ENCODE measurements at regions not wholly inside any gene's neighbourhood (a gene's known extent, or its start where the extent isn't known, plus 50 kb on each side); places are given as distances from the start of the nearest gene placed in this dataset.
A peak's percentile ranks its signal among the peaks of the same experiment; 100 is the strongest.

DNA sequence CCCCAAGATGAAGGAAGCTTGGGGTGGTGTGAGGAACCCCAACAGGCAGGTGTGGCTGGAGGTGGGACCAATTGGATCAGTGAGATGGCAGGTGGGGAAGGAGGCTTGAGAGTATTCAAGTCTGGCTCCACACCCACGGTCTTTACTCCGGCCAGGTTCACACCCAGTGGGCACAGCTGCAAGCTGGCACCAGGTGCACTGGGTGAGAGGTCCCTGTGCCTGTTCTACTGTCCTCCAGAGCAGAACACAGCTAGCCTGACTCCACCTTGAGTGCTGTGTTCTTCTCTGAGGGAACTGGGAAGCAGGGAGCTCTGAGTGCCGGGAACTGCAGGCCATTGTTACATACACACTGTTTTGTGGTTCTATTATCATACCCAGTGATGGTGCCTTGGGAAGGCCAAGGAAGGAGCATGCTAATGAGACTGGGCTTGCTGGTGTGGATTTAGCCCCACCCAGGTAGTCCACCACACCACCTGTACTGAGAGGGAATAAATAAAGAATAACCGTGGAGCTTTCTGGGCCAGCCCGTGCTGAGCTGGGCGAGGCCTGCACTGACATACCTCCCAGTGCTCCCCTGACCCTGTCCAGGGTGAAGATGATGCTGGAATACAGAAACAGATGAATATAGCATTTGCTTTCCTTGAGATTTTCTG, 93.4 kb downstream of the ABHD5 start:
- H3K4me3 ChIP-seq = no peak overlapping the region
- no peaks in the 10 kb centered on the region for H3K27me3 ChIP-seq (ENCODE audit: insufficient read depth)
- H4K20me1 ChIP-seq (replicated peaks; ENCODE audit: insufficient read depth) = no peaks in the 10 kb centered on the region
- no peaks in the 10 kb centered on the region for H3K79me2 ChIP-seq (replicated peaks; ENCODE audit: insufficient read depth)
- no peaks in the 10 kb centered on the region for H3F3A ChIP-seq (replicated peaks; ENCODE audit: low read depth)
- DNase-seq (ENCODE audit: low spot score) (no peak), ATAC-seq (no peak)
- H3K9me2 ChIP-seq (ENCODE audit: insufficient read depth) = no peaks in the 10 kb centered on the region
- TF ChIP-seq, protein P1, sequence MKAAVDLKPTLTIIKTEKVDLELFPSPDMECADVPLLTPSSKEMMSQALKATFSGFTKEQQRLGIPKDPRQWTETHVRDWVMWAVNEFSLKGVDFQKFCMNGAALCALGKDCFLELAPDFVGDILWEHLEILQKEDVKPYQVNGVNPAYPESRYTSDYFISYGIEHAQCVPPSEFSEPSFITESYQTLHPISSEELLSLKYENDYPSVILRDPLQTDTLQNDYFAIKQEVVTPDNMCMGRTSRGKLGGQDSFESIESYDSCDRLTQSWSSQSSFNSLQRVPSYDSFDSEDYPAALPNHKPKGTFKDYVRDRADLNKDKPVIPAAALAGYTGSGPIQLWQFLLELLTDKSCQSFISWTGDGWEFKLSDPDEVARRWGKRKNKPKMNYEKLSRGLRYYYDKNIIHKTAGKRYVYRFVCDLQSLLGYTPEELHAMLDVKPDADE (IDR thresholded peaks at IDR 0.05) = no peak
- TF ChIP-seq, protein P2, sequence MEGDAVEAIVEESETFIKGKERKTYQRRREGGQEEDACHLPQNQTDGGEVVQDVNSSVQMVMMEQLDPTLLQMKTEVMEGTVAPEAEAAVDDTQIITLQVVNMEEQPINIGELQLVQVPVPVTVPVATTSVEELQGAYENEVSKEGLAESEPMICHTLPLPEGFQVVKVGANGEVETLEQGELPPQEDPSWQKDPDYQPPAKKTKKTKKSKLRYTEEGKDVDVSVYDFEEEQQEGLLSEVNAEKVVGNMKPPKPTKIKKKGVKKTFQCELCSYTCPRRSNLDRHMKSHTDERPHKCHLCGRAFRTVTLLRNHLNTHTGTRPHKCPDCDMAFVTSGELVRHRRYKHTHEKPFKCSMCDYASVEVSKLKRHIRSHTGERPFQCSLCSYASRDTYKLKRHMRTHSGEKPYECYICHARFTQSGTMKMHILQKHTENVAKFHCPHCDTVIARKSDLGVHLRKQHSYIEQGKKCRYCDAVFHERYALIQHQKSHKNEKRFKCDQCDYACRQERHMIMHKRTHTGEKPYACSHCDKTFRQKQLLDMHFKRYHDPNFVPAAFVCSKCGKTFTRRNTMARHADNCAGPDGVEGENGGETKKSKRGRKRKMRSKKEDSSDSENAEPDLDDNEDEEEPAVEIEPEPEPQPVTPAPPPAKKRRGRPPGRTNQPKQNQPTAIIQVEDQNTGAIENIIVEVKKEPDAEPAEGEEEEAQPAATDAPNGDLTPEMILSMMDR (conservative IDR thresholded peaks at IDR 0.05; ENCODE audit: low read depth in 2 of 2) = no peak
- TF ChIP-seq EZH2phosphoT487 (IDR thresholded peaks at IDR 0.05; ENCODE audit: unreplicated experiment) (no peak), NANOG (IDR thresholded peaks at IDR 0.05; ENCODE audit: borderline replicate concordance) (no peak), EZH2 (IDR thresholded peaks at IDR 0.05; ENCODE audit: low read depth, unreplicated experiment) (no peak)
- no peak overlapping the region for H3K27ac ChIP-seq (ENCODE audit: low read depth)
- H3K27ac Mint-ChIP-seq = no peak overlapping the region
- no peak overlapping the region for H3K4me3 Mint-ChIP-seq
- H3K36me3 Mint-ChIP-seq (ENCODE audit: low read depth) = no peaks in the 10 kb centered on the region
- no peak overlapping the region for H2AFZ ChIP-seq
- H3K36me3 ChIP-seq (ENCODE audit: insufficient read depth) = no peaks in the 10 kb centered on the region
- H3K4me1 ChIP-seq (ENCODE audit: insufficient read depth) = no peaks in the 10 kb centered on the region
- no peaks in the 10 kb centered on the region; the same call in 2 of the 3 replicates for H3K9me3 Mint-ChIP-seq
- H3K27me3 Mint-ChIP-seq (ENCODE audit: insufficient read depth, low read depth, poor library complexity) = peaks cover 2% of the 10 kb centered on the region
- no peak overlapping the region for H3K4me2 ChIP-seq
- no peaks in the 10 kb centered on the region for H3K4me1 Mint-ChIP-seq

DNA sequence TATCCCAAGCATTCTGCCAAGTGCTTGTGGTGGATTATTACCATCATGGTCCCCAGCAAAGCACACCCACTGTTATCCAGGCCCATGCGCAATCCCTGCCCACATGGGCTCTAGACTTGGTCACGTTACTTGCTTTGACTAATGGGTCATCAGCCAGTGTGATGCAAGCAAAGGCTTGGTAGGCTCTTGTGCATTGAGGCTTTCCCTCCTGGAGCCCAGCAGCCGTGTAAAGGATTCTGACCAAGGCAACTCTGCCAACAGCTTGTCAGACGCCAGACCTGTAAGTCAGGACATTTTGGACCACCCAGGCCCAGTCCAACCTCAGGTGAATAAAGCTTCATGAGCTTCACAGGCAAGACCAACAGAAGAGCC, 93.9 kb downstream of the ABHD5 start:
- Mint-ChIP-seq H3K36me3 (ENCODE audit: low read depth) (no peaks in the 10 kb centered on the region), H3K4me1 (no peaks in the 10 kb centered on the region), H3K27ac (no peak overlapping the region), H3K9me3 (no peaks in the 10 kb centered on the region; the same call in 2 of the 3 replicates), H3K4me3 (no peak overlapping the region), H3K27me3 (ENCODE audit: insufficient read depth, low read depth, poor library complexity) (peaks cover 3% of the 10 kb centered on the region)
- Histone ChIP-seq H3F3A (replicated peaks; ENCODE audit: low read depth) (no peaks in the 10 kb centered on the region), H2AFZ (no peak overlapping the region), H4K20me1 (replicated peaks; ENCODE audit: insufficient read depth) (no peaks in the 10 kb centered on the region), H3K4me2 (no peak overlapping the region), H3K79me2 (replicated peaks; ENCODE audit: insufficient read depth) (no peaks in the 10 kb centered on the region), H3K36me3 (ENCODE audit: insufficient read depth) (no peaks in the 10 kb centered on the region), H3K27ac (ENCODE audit: low read depth) (no peak overlapping the region), H3K9me2 (ENCODE audit: insufficient read depth) (no peaks in the 10 kb centered on the region), H3K4me1 (ENCODE audit: insufficient read depth) (no peaks in the 10 kb centered on the region), H3K4me3 (no peak overlapping the region), H3K27me3 (ENCODE audit: insufficient read depth) (no peaks in the 10 kb centered on the region)
- no peak for DNase-seq (ENCODE audit: low spot score)
- no peak for ATAC-seq
- TF ChIP-seq ZNF331 (CRISPR knock-in tag; IDR thresholded peaks at IDR 0.05; ENCODE audit: low read depth) (peak; percentile 43; the same call in 1 of the 2 replicates), JUNB (IDR thresholded peaks at IDR 0.05; ENCODE audit: unreplicated experiment) (no peak)

DNA sequence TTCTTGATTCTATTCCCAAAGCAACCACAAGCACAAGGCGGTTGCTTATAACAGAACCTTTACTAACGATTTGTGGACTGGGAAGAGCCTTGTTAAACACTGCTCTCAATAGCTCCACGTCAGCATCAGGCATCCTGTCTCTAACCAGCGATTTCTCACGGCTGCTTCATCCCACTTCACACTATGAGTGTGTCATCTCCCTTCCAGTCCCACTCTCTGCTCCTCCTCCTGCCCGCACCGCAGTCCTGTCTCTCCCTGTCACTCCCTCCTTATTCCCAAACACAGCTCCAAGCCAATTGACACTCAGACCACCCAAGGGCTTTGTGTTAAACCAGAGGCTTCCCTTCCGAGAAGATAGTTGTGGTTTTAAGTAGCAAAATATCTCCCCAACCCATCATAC, 94.8 kb downstream of the ABHD5 start:
- Histone ChIP-seq H2AFZ (no peak overlapping the region), H3K4me3 (no peak overlapping the region), H3K27ac (ENCODE audit: low read depth) (no peak overlapping the region), H3K27me3 (ENCODE audit: insufficient read depth) (no peaks in the 10 kb centered on the region), H4K20me1 (replicated peaks; ENCODE audit: insufficient read depth) (no peaks in the 10 kb centered on the region), H3K9me2 (ENCODE audit: insufficient read depth) (peaks cover 2% of the 10 kb centered on the region; the same call in 1 of the 2 replicates), H3K79me2 (replicated peaks; ENCODE audit: insufficient read depth) (no peaks in the 10 kb centered on the region), H3K4me1 (ENCODE audit: insufficient read depth) (no peaks in the 10 kb centered on the region), H3K4me2 (no peak overlapping the region), H3K36me3 (ENCODE audit: insufficient read depth) (no peaks in the 10 kb centered on the region), H3F3A (replicated peaks; ENCODE audit: low read depth) (no peaks in the 10 kb centered on the region)
- H3K9me3 Mint-ChIP-seq = no peaks in the 10 kb centered on the region; the same call in 2 of the 3 replicates
- H3K27me3 Mint-ChIP-seq (ENCODE audit: insufficient read depth, low read depth, poor library complexity) = peaks cover 3% of the 10 kb centered on the region
- no peak for DNase-seq (ENCODE audit: low spot score)
- ATAC-seq = no peak
- no peak overlapping the region for H3K27ac Mint-ChIP-seq
- no peak overlapping the region for H3K4me3 Mint-ChIP-seq
- no peaks in the 10 kb centered on the region for H3K36me3 Mint-ChIP-seq (ENCODE audit: low read depth)
- H3K4me1 Mint-ChIP-seq = no peaks in the 10 kb centered on the region
- TF ChIP-seq ZNF331 (CRISPR knock-in tag; IDR thresholded peaks at IDR 0.05; ENCODE audit: low read depth) = no peak
- TF ChIP-seq, protein P1 (IDR thresholded peaks at IDR 0.05) = no peak
- TF ChIP-seq, protein P3, sequence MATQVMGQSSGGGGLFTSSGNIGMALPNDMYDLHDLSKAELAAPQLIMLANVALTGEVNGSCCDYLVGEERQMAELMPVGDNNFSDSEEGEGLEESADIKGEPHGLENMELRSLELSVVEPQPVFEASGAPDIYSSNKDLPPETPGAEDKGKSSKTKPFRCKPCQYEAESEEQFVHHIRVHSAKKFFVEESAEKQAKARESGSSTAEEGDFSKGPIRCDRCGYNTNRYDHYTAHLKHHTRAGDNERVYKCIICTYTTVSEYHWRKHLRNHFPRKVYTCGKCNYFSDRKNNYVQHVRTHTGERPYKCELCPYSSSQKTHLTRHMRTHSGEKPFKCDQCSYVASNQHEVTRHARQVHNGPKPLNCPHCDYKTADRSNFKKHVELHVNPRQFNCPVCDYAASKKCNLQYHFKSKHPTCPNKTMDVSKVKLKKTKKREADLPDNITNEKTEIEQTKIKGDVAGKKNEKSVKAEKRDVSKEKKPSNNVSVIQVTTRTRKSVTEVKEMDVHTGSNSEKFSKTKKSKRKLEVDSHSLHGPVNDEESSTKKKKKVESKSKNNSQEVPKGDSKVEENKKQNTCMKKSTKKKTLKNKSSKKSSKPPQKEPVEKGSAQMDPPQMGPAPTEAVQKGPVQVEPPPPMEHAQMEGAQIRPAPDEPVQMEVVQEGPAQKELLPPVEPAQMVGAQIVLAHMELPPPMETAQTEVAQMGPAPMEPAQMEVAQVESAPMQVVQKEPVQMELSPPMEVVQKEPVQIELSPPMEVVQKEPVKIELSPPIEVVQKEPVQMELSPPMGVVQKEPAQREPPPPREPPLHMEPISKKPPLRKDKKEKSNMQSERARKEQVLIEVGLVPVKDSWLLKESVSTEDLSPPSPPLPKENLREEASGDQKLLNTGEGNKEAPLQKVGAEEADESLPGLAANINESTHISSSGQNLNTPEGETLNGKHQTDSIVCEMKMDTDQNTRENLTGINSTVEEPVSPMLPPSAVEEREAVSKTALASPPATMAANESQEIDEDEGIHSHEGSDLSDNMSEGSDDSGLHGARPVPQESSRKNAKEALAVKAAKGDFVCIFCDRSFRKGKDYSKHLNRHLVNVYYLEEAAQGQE (IDR thresholded peaks at IDR 0.05; ENCODE audit: unreplicated experiment) = no peak
- TF ChIP-seq, protein P2 (conservative IDR thresholded peaks at IDR 0.05; ENCODE audit: low read depth in 2 of 2) = no peak
